Stomach (tissue), 8 donors: ENCODE measurements at regions not wholly inside any gene's neighbourhood (a gene's known extent, or its start where the extent isn't known, plus 50 kb on each side); places are given as distances from the start of the nearest gene placed in this dataset.

ENCODE experiments used
- DNase-seq, 2 donors: peaks; one replicate each; pipeline versions ENCODE4 v3.0.0 to v3.0.0-alpha.2; 2013 to 2019
- H3K27ac ChIP-seq, 5 donors: fragments of 200-600 bp in 4 of 5; sonication (generic) in 4 of 5; one replicate each; pipeline ENCODE4 v1.5.1; 2013 to 2019; ENCODE audit warnings: mild to moderate bottlenecking in 1 of 5, moderate library complexity in 1 of 5
- H3K27me3 ChIP-seq, 3 donors: fragments of 200-600 bp; sonication (generic); one replicate each; pipeline ENCODE4 v1.5.1; 2017 to 2019; ENCODE audit warnings: mixed run types in 1 of 3
- H3K36me3 ChIP-seq, 4 donors: fragments of 200-600 bp; sonication (generic); 1 replicate in 3 of 4; 2 replicates in 1 of 4; pipeline ENCODE4 v1.5.1; 2016 to 2019
- H3K4me1 ChIP-seq, 4 donors: fragments of 200-600 bp; sonication (generic); one replicate each; pipeline ENCODE4 v1.5.1; 2016 to 2019
- H3K4me3 ChIP-seq, 4 donors: fragments of 200-600 bp; sonication (generic) in 3 of 4; one replicate each; pipeline ENCODE4 v1.5.1; 2016 to 2019; ENCODE audit warnings: mild to moderate bottlenecking in 1 of 4
- H3K9me3 ChIP-seq, 4 donors: fragments of 200-600 bp; sonication (generic); one replicate each; pipeline ENCODE4 v1.5.1; 2016 to 2019
- CTCF ChIP-seq, 7 experiments: fragments of 450-650 bp in 4 of 7; fragments of 200-600 bp in 3 of 7; sonication (generic) in 3 of 7; IDR thresholded peaks; one replicate each; pipeline ENCODE4 v1.5.1; 2016 to 2019; ENCODE audit warnings: antibody characterized with exemption in 7 of 7, control low read depth in 2 of 7, mild to moderate bottlenecking in 1 of 7
- EP300 ChIP-seq: sonication (generic); formaldehyde crosslinking; IDR thresholded peaks from one replicate; pipeline ENCODE4 v1.6.1; 2017; ENCODE audit warnings: antibody characterized with exemption
- POLR2A ChIP-seq, 4 donors: fragments of 450-650 bp; IDR thresholded peaks; one replicate each; pipeline ENCODE4 v1.6.1; 2016; ENCODE audit warnings: antibody characterized with exemption in 4 of 4, control low read depth in 2 of 4, mild to moderate bottlenecking in 1 of 4, moderate library complexity in 1 of 4
- POLR2AphosphoS5 ChIP-seq, 3 donors: sonication (generic); formaldehyde crosslinking; IDR thresholded peaks; one replicate each; pipeline ENCODE4 v1.6.1; 2016; ENCODE audit warnings: antibody characterized with exemption in 3 of 3
- WGBS, 5 donors: extraction: QIAGEN DNeasy Blood & Tissue Kit in 3 of 5; methylation state at CpG; one replicate each; pipeline versions ENCODE4 v1.1.5 to v1.1.7; 2013 to 2018; 5-methylcytosine and 5-hydroxymethylcytosine counted together
- intact Hi-C: fragments of 100-400 bp; cut with DNase I; formaldehyde crosslinking; loops from one replicate; pipeline ENCODE4 v1.15.1; 2023; ENCODE audit warnings: low total_unique reads
- donor health status: healthy with polysubstance abuse.
- donor health status: Bipolar disorder and iron deficiency.
- donor health status: healthy.

GRCh38 chr2:42890791-42891355, 98.5 kb upstream of the HAAO start:
- H3K36me3 ChIP-seq, result no peaks in the 10 kb centered on the region
- no peak for TF ChIP-seq EP300
- TF ChIP-seq CTCF (IDR thresholded peaks at IDR 0.05), result no peak
- TF ChIP-seq POLR2A (IDR thresholded peaks at IDR 0.05), result no peak
- no peak for TF ChIP-seq POLR2AphosphoS5 (IDR thresholded peaks at IDR 0.05)
- H3K4me3 ChIP-seq, result no peak overlapping the region
- H3K4me1 ChIP-seq, result no peaks in the 10 kb centered on the region
- H3K27me3 ChIP-seq, result no peaks in the 10 kb centered on the region
- WGBS, 5 donors, result 95 to 98% (median 97%) methylated on average over 9 of the region's 9 CpGs
- H3K27ac ChIP-seq, result no peak overlapping the region
- peaks cover 0 to 7% (median 2%) of the 10 kb centered on the region in 4 donors for H3K9me3 ChIP-seq
- intact Hi-C loops, result no loop called here
- no peak for DNase-seq

GRCh38 chr2:42888321-42889245, 96.2 kb upstream of the HAAO start:
- WGBS, 5 donors, result 80 to 89% (median 85%) methylated on average over 5 of the region's 5 CpGs
- intact Hi-C loops, result no loop called here
- H3K4me1 ChIP-seq, result no peaks in the 10 kb centered on the region
- no peak for DNase-seq
- no peak for TF ChIP-seq EP300
- no peak for TF ChIP-seq CTCF (IDR thresholded peaks at IDR 0.05)
- no peaks in the 10 kb centered on the region for H3K27me3 ChIP-seq
- H3K4me3 ChIP-seq, result no peak overlapping the region
- H3K36me3 ChIP-seq, result no peaks in the 10 kb centered on the region
- no peak overlapping the region for H3K27ac ChIP-seq
- H3K9me3 ChIP-seq, result peaks cover 0 to 7% (median 2%) of the 10 kb centered on the region in 4 donors

- Histone ChIP-seq H3K36me3 (no peaks in the 10 kb centered on the region), H3K27me3 (no peaks in the 10 kb centered on the region), H3K4me1 (no peaks in the 10 kb centered on the region), H3K4me3 (no peak overlapping the region), H3K27ac (no peak overlapping the region), H3K9me3 (peaks cover 0 to 7% (median 2%) of the 10 kb centered on the region in 4 donors)
- no peak for DNase-seq
- intact Hi-C loops, result no loop called here
- TF ChIP-seq POLR2AphosphoS5 (IDR thresholded peaks at IDR 0.05) (no peak), CTCF (IDR thresholded peaks at IDR 0.05) (no peak), EP300 (no peak), POLR2A (IDR thresholded peaks at IDR 0.05) (no peak)
- WGBS, 5 donors, result 76 to 81% (median 79%) methylated on average over 7 of the region's 7 CpGs
Measured at GRCh38 chr2:42886921-42887320, 94.5 kb upstream of the HAAO start.

- TF ChIP-seq POLR2A (IDR thresholded peaks at IDR 0.05), result no peak
- TF ChIP-seq POLR2AphosphoS5 (IDR thresholded peaks at IDR 0.05), result no peak
- no peak for TF ChIP-seq CTCF (IDR thresholded peaks at IDR 0.05)
- no peak for TF ChIP-seq EP300
- Histone ChIP-seq H3K9me3 (no peaks in the 10 kb centered on the region), H3K4me1 (peaks cover 8 to 20% (median 15%) of the 10 kb centered on the region in 4 donors), H3K27ac (no peak overlapping the region), H3K36me3 (no peaks in the 10 kb centered on the region), H3K4me3 (no peak overlapping the region), H3K27me3 (no peaks in the 10 kb centered on the region)
- WGBS, 5 donors, result 92 to 100% (median 95%) methylated on average over 1 of the region's 1 CpG
- intact Hi-C loops, result no loop called here
- no peak for DNase-seq
Measured at GRCh38 chr2:42882756-42883155, 90.4 kb upstream of the HAAO start.
